ENCODE measurements at regions not wholly inside any gene's neighbourhood (a gene's known extent, or its start where the extent isn't known, plus 50 kb on each side); places are given as distances from the start of the nearest gene placed in this dataset.
"Not testable (repeated sequence)": the region's sequence is repeated elsewhere in the genome, so short reads cannot be mapped to it uniquely, and the experiment has no call there.

DNA sequence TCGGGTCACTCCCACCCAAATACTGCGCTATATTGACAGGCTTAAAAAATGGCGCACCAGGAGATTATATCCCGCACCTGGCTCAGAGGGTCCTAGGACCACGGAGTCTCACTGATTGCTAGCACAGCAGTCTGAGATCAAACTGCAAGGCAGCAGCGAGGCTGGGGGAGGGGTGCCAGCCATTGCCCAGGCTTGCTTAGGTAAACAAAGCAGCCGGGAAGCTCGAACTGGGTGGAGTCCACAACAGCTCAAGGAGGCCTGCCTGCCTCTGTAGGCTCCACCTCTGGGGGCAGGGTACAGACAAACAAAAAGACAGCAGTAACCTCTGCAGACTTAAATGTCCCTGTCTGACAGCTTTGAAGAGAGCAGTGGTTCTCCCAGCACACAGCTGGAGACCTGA is 2277.3 kb upstream of the ACO1 start:
- TF ChIP-seq, protein P1, sequence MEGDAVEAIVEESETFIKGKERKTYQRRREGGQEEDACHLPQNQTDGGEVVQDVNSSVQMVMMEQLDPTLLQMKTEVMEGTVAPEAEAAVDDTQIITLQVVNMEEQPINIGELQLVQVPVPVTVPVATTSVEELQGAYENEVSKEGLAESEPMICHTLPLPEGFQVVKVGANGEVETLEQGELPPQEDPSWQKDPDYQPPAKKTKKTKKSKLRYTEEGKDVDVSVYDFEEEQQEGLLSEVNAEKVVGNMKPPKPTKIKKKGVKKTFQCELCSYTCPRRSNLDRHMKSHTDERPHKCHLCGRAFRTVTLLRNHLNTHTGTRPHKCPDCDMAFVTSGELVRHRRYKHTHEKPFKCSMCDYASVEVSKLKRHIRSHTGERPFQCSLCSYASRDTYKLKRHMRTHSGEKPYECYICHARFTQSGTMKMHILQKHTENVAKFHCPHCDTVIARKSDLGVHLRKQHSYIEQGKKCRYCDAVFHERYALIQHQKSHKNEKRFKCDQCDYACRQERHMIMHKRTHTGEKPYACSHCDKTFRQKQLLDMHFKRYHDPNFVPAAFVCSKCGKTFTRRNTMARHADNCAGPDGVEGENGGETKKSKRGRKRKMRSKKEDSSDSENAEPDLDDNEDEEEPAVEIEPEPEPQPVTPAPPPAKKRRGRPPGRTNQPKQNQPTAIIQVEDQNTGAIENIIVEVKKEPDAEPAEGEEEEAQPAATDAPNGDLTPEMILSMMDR (IDR thresholded peaks at IDR 0.05): not testable (repeated sequence)
- not testable (repeated sequence) for TF ChIP-seq EP300 (IDR thresholded peaks at IDR 0.05)

Measured in ovary (tissue), 3 donors.